Dermis blood vessel endothelial cell (primary cell): ENCODE measurements at regions not wholly inside any gene's neighbourhood (a gene's known extent, or its start where the extent isn't known, plus 50 kb on each side); places are given as distances from the start of the nearest gene placed in this dataset.

Experiments used
- DNase-seq: peaks from one replicate; pipeline ENCODE4 v3.0.0; 2010

GRCh38 chr5:24385617-24386016 lies 259.2 kb downstream of the CDH10 start:
- no peak for DNase-seq

- no peak for DNase-seq
These were observed 256.3 kb downstream of the CDH10 start for GRCh38 chr5:24388448-24388847.

GRCh38 chr5:24389968-24390367 lies 254.8 kb downstream of the CDH10 start:
- DNase-seq = no peak

GRCh38 chr5:24391816-24392215 lies 253.0 kb downstream of the CDH10 start:
- DNase-seq = no peak

GRCh38 chr5:24397601-24398000 lies 247.2 kb downstream of the CDH10 start:
- no peak for DNase-seq

GRCh38 chr5:24401773-24402172 lies 243.0 kb downstream of the CDH10 start:
- no peak for DNase-seq

GRCh38 chr5:24407466-24407865 lies 237.3 kb downstream of the CDH10 start:
- DNase-seq = no peak

GRCh38 chr5:24428345-24428744 lies 216.4 kb downstream of the CDH10 start:
- no peak for DNase-seq

GRCh38 chr5:24433555-24433954 lies 211.2 kb downstream of the CDH10 start:
- no peak for DNase-seq
